Nephron progenitor cell (in vitro differentiated cells): ENCODE measurements at regions not wholly inside any gene's neighbourhood (a gene's known extent, or its start where the extent isn't known, plus 50 kb on each side); places are given as distances from the start of the nearest gene placed in this dataset.
"Not testable (repeated sequence)": the region's sequence is repeated elsewhere in the genome, so short reads cannot be mapped to it uniquely, and the experiment has no call there.

Experiments used
- DNase-seq: peaks from one replicate; pipeline ENCODE4 v3.0.0; 2021
- H3K27ac Mint-ChIP-seq: 2 replicates; pipeline ENCODE4 v1.8.0; 2021; ENCODE audit warnings: mild to moderate bottlenecking, moderate library complexity, mixed read lengths
- H3K27me3 Mint-ChIP-seq: 2 replicates; pipeline ENCODE4 v1.8.0; 2021; ENCODE audit warnings: mild to moderate bottlenecking, low read depth, mixed read lengths; ENCODE audit not compliant: poor library complexity
- H3K36me3 Mint-ChIP-seq: 2 replicates; pipeline ENCODE4 v1.8.0; 2021; ENCODE audit warnings: low read depth, mixed read lengths
- H3K4me1 Mint-ChIP-seq: 2 replicates; pipeline ENCODE4 v1.8.0; 2021; ENCODE audit warnings: mixed read lengths
- H3K4me3 Mint-ChIP-seq: 2 replicates; pipeline ENCODE4 v1.8.0; 2021; ENCODE audit warnings: mild to moderate bottlenecking, moderate library complexity, mixed read lengths
- H3K9me3 Mint-ChIP-seq: 2 replicates; pipeline ENCODE4 v1.8.0; 2021; ENCODE audit warnings: mild to moderate bottlenecking, moderate library complexity, mixed read lengths
- CTCF ChIP-seq: fragments of 200-600 bp; sonication (generic); IDR thresholded peaks from 2 replicates; pipeline ENCODE4 v1.5.0; 2021; ENCODE audit warnings: antibody characterized with exemption

GRCh38 chr5:57718155-57718554 lies 235.5 kb upstream of the ACTBL2 start:
- H3K4me1 Mint-ChIP-seq, result peaks cover 10% of the 10 kb centered on the region

GRCh38 chr5:57717555-57717954 lies 234.9 kb upstream of the ACTBL2 start:
- H3K9me3 Mint-ChIP-seq, result peaks cover 14% of the 10 kb centered on the region
- no peak overlapping the region for H3K4me3 Mint-ChIP-seq
- peaks cover 10% of the 10 kb centered on the region for H3K4me1 Mint-ChIP-seq
- no peaks in the 10 kb centered on the region for H3K27me3 Mint-ChIP-seq
- no peak for DNase-seq
- peaks cover 7% of the 10 kb centered on the region for H3K36me3 Mint-ChIP-seq
- H3K27ac Mint-ChIP-seq, result no peak overlapping the region
- TF ChIP-seq CTCF, result no peak

More at GRCh38 chr5:57718155-57718554, 235.5 kb upstream of the ACTBL2 start:
- Mint-ChIP-seq H3K9me3 (peaks cover 16% of the 10 kb centered on the region), H3K27ac (no peak overlapping the region), H3K27me3 (no peaks in the 10 kb centered on the region), H3K4me3 (no peak overlapping the region), H3K36me3 (peaks cover 7% of the 10 kb centered on the region)
- no peak for DNase-seq
- TF ChIP-seq CTCF, result no peak

GRCh38 chr5:57716661-57717060 lies 234.1 kb upstream of the ACTBL2 start:
- no peak for DNase-seq
- H3K9me3 Mint-ChIP-seq, result peaks cover 14% of the 10 kb centered on the region

DNA sequence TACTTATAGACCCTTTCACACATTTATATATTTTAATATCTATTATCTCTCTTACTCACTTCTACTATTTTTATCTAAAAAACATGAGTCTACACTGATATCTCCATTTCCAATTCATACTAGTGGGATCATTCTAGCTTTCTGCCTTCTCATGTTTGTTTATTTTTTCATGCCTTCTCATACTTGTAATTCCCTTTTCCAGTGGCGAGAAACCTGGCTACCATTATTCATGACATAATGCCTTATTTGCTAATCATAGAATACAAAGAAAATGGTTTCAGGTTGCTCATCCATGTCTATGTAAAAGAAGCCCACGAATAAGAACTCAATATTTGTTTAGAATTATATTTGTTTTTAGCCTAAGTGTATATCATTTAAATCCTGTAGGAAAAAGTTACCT lies 232.7 kb upstream of the ACTBL2 start:
- peaks cover 4% of the 10 kb centered on the region for H3K4me1 Mint-ChIP-seq
- H3K4me3 Mint-ChIP-seq, result no peak overlapping the region
- no peaks in the 10 kb centered on the region for H3K27me3 Mint-ChIP-seq
- H3K27ac Mint-ChIP-seq, result no peak overlapping the region
- DNase-seq, result no peak
- no peak for TF ChIP-seq CTCF
- peaks cover 7% of the 10 kb centered on the region for H3K36me3 Mint-ChIP-seq
- H3K9me3 Mint-ChIP-seq, result peaks cover 14% of the 10 kb centered on the region

More at GRCh38 chr5:57716661-57717060, 234.1 kb upstream of the ACTBL2 start:
- Mint-ChIP-seq H3K27ac (no peak overlapping the region), H3K27me3 (no peaks in the 10 kb centered on the region), H3K36me3 (peaks cover 7% of the 10 kb centered on the region), H3K4me1 (peaks cover 10% of the 10 kb centered on the region), H3K4me3 (no peak overlapping the region)
- TF ChIP-seq CTCF, result no peak

GRCh38 chr5:57713535-57713934 lies 230.9 kb upstream of the ACTBL2 start:
- not testable (repeated sequence) for H3K27ac Mint-ChIP-seq, DNase-seq, H3K27me3 Mint-ChIP-seq, H3K4me1 Mint-ChIP-seq, H3K4me3 Mint-ChIP-seq
- Mint-ChIP-seq H3K36me3 (peaks cover 13% of the 10 kb centered on the region), H3K9me3 (peaks cover 20% of the 10 kb centered on the region)

DNA sequence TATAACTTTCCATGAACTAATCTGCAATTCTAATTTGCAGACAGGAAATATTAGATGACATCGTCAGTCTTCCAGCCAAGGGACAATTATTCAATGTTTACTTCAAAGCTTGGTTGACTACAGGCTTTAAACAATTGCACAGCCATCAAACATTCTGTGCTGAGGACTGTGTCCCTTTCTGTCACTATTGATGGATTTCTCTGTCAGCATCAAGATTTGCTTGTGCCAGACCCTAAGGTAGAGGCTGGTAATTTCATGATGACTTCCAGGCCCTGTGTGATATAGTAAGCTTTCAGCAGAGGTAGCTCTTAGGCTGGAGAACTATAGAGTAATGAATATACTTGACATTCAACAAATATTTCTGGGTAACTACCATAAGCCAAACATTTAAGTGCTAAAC lies 229.3 kb upstream of the ACTBL2 start:
- Mint-ChIP-seq H3K4me1 (no peaks in the 10 kb centered on the region), H3K27me3 (no peaks in the 10 kb centered on the region), H3K4me3 (no peak overlapping the region), H3K9me3 (peaks cover 24% of the 10 kb centered on the region), H3K27ac (no peak overlapping the region), H3K36me3 (peaks cover 13% of the 10 kb centered on the region)
- DNase-seq, result no peak
- no peak for TF ChIP-seq CTCF
